Keratinocyte (primary cell): ENCODE measurements at regions not wholly inside any gene's neighbourhood (a gene's known extent, or its start where the extent isn't known, plus 50 kb on each side); places are given as distances from the start of the nearest gene placed in this dataset.

ENCODE experiments used
- DNase-seq: peaks from one replicate; pipeline ENCODE4 v3.0.0-alpha.2; 2011; ENCODE audit warnings: low read depth, missing footprints, low spot score
- FAIRE-seq: peaks from 2 replicates; lab custom pipeline; 2011; peaks lifted over from hg19 to GRCh38; lab: Jason Lieb, UNC
- H2AFZ ChIP-seq: 2 replicates; pipeline ENCODE4 v1.6.0; 2012; ENCODE audit warnings: low read length, control low read depth, inconsistent platforms; ENCODE audit not compliant: control insufficient read depth
- H3K27ac ChIP-seq: 2 replicates; pipeline ENCODE4 v1.5.1; 2011; ENCODE audit warnings: low read length; ENCODE audit not compliant: control insufficient read depth, insufficient read depth
- H3K27me3 ChIP-seq: 3 replicates; pipeline ENCODE4 v1.6.0; 2011; ENCODE audit warnings: low read length; ENCODE audit not compliant: control insufficient read depth, insufficient read depth; ENCODE audit errors: extremely low read depth
- H3K36me3 ChIP-seq, 2 experiments: 2 replicates in 1 of 2; 3 replicates in 1 of 2; pipeline ENCODE4 v1.5.1; 2011; ENCODE audit warnings: low read length in 2 of 2, mild to moderate bottlenecking in 1 of 2; ENCODE audit not compliant: control insufficient read depth in 2 of 2, insufficient read depth in 2 of 2; ENCODE audit errors: extremely low read depth in 1 of 2
- H3K4me1 ChIP-seq: 3 replicates; pipeline ENCODE4 v1.5.1; 2011; ENCODE audit warnings: low read length; ENCODE audit not compliant: control insufficient read depth, insufficient read depth; ENCODE audit errors: extremely low read depth
- H3K4me2 ChIP-seq: 3 replicates; pipeline ENCODE4 v1.6.0; 2011; ENCODE audit warnings: low read depth, low read length; ENCODE audit not compliant: control insufficient read depth, insufficient read depth; ENCODE audit errors: extremely low read depth
- H3K4me3 ChIP-seq, 3 experiments: fragments of 200-600 bp in 1 of 3; sonication (generic) in 1 of 3; 2 replicates in 2 of 3; 3 replicates in 1 of 3; pipeline ENCODE4 v1.5.1; 2011 to 2016; ENCODE audit warnings: low read length in 3 of 3, mild to moderate bottlenecking in 3 of 3, control low read depth in 2 of 3, inconsistent platforms in 1 of 3, low read depth in 1 of 3, mixed read lengths in 1 of 3, mixed run types in 1 of 3, moderate library complexity in 1 of 3; ENCODE audit not compliant: control insufficient read depth in 2 of 3, insufficient read depth in 2 of 3; ENCODE audit errors: extremely low read depth in 1 of 3
- H3K79me2 ChIP-seq: 2 replicates; pipeline ENCODE4 v1.6.0; 2012; ENCODE audit warnings: low read length; ENCODE audit not compliant: control insufficient read depth, insufficient read depth
- H3K9ac ChIP-seq: 3 replicates; pipeline ENCODE4 v1.6.0; 2011; ENCODE audit warnings: low read length; ENCODE audit not compliant: control insufficient read depth, insufficient read depth; ENCODE audit errors: extremely low read depth
- H3K9me1 ChIP-seq: 3 replicates; pipeline ENCODE4 v1.6.0; 2011; ENCODE audit warnings: low read length; ENCODE audit not compliant: control insufficient read depth, insufficient read depth; ENCODE audit errors: extremely low read depth
- H3K9me3 ChIP-seq: 2 replicates; pipeline ENCODE4 v1.5.1; 2012; ENCODE audit warnings: low read depth, low read length; ENCODE audit not compliant: control insufficient read depth
- H4K20me1 ChIP-seq: 3 replicates; pipeline ENCODE4 v1.6.0; 2011; ENCODE audit warnings: low read length; ENCODE audit not compliant: control insufficient read depth, insufficient read depth; ENCODE audit errors: extremely low read depth
- EZH2 ChIP-seq: IDR thresholded peaks from one replicate; pipeline ENCODE4 v1.6.1; 2012; ENCODE audit warnings: inconsistent platforms, mild to moderate bottlenecking, low read length, moderate library complexity
- dilution Hi-C: fragments of 300-500 bp; cut with MboI; formaldehyde crosslinking; loops from one replicate; pipeline ENCODE4 v1.7.0; 2020; ENCODE audit warnings: low sequenced_read_pairs; ENCODE audit not compliant: extremely low pct_ligation_motif_present
- TF ChIP-seq, protein P1 (sequence below), 3 experiments: IDR thresholded peaks in 1 of 3; conservative IDR thresholded peaks in 1 of 3; optimal IDR thresholded peaks in 1 of 3; 2 replicates in 2 of 3; 3 replicates in 1 of 3; pipeline versions ENCODE3 to v1.5.1; 2011; ENCODE audit warnings: low read length in 3 of 3, mild to moderate bottlenecking in 3 of 3, moderate library complexity in 2 of 3, control low read depth in 1 of 3, inconsistent platforms in 1 of 3; ENCODE audit not compliant: insufficient read depth in 2 of 3; ENCODE audit errors: extremely low read depth in 1 of 3

DNA sequence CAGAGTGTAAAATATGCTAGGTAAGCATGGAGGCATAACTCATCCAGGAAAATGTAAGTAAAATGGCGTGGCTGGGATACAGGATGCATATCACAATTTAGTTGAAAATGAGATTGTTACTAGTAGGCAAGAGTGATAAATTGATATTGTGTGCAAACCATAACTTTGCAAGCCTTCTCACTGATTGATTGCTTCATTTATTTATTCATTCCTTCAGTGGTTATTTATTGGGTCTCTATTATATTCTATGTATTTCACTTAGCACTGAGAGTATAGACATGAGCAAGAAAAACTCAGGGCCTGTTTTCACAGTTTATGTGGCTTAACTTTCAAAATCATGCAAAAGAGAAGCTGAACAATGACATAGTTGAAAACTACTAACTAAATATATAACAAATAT lies 241.0 kb upstream of the EYS start:
- dilution Hi-C loops, result no loop called here

DNA sequence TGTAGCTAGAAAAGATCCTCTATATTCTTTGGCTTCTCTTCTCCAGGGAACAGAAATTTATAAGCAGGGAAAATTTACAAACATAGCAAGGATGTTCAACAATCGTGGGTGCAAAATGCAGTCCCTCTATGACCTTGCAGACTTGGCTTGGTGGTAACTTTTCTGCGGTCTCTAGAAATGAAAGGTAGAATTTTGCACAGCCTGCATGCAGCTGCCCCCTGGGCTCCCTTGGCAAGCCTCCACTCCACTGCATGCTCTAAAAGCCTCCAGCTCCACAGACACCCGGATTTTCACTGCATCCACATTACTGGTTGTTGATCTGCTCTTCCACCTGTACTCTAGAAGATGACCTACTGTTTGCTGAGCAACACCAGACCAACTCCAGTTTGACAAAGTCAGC lies 236.5 kb upstream of the EYS start:
- dilution Hi-C loops, result no loop called here
- Histone ChIP-seq H3K9me1 (no peaks in the 10 kb centered on the region), H3K9ac (no peak overlapping the region), H3K4me2 (no peak overlapping the region), H3K4me1 (no peaks in the 10 kb centered on the region), H2AFZ (no peak overlapping the region), H3K27me3 (no peaks in the 10 kb centered on the region), H3K9me3 (no peaks in the 10 kb centered on the region), H3K36me3 (no peaks in the 10 kb centered on the region), H4K20me1 (no peaks in the 10 kb centered on the region), H3K4me3 (no peak overlapping the region), H3K79me2 (no peaks in the 10 kb centered on the region), H3K27ac (no peak overlapping the region)
- TF ChIP-seq, protein P1, sequence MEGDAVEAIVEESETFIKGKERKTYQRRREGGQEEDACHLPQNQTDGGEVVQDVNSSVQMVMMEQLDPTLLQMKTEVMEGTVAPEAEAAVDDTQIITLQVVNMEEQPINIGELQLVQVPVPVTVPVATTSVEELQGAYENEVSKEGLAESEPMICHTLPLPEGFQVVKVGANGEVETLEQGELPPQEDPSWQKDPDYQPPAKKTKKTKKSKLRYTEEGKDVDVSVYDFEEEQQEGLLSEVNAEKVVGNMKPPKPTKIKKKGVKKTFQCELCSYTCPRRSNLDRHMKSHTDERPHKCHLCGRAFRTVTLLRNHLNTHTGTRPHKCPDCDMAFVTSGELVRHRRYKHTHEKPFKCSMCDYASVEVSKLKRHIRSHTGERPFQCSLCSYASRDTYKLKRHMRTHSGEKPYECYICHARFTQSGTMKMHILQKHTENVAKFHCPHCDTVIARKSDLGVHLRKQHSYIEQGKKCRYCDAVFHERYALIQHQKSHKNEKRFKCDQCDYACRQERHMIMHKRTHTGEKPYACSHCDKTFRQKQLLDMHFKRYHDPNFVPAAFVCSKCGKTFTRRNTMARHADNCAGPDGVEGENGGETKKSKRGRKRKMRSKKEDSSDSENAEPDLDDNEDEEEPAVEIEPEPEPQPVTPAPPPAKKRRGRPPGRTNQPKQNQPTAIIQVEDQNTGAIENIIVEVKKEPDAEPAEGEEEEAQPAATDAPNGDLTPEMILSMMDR (optimal IDR thresholded peaks at IDR 0.05 in 1 of 3, IDR thresholded peaks at IDR 0.05 in 1 of 3, conservative IDR thresholded peaks at IDR 0.05 in 1 of 3; ENCODE audit: extremely low read depth in 1 of 3, insufficient read depth in 2 of 3, low read length in 3 of 3), result no peak
- TF ChIP-seq EZH2, result no peak
- DNase-seq (no peak), FAIRE-seq (no peak)

More for the DNA sequence above, 241.0 kb upstream of the EYS start:
- no peak overlapping the region for H3K27ac ChIP-seq
- no peak overlapping the region for H2AFZ ChIP-seq
- H3K4me3 ChIP-seq, result no peak overlapping the region
- no peaks in the 10 kb centered on the region for H3K79me2 ChIP-seq
- no peak for FAIRE-seq
- no peak overlapping the region for H3K4me2 ChIP-seq
- DNase-seq, result no peak
- H3K9ac ChIP-seq, result no peak overlapping the region
- no peaks in the 10 kb centered on the region for H3K9me3 ChIP-seq
- H3K4me1 ChIP-seq, result no peaks in the 10 kb centered on the region
- TF ChIP-seq, protein P1 (optimal IDR thresholded peaks at IDR 0.05 in 1 of 3, IDR thresholded peaks at IDR 0.05 in 1 of 3, conservative IDR thresholded peaks at IDR 0.05 in 1 of 3; ENCODE audit: extremely low read depth in 1 of 3, insufficient read depth in 2 of 3, low read length in 3 of 3), result no peak
- TF ChIP-seq EZH2, result no peak
- H4K20me1 ChIP-seq, result no peaks in the 10 kb centered on the region
- H3K27me3 ChIP-seq, result no peaks in the 10 kb centered on the region
- no peaks in the 10 kb centered on the region for H3K36me3 ChIP-seq
- H3K9me1 ChIP-seq, result no peaks in the 10 kb centered on the region
